Upper lobe of left lung (tissue), 6 donors: ENCODE measurements at regions not wholly inside any gene's neighbourhood (a gene's known extent, or its start where the extent isn't known, plus 50 kb on each side); places are given as distances from the start of the nearest gene placed in this dataset.

Experiments
- ATAC-seq, 2 donors: fragments of 200-7000 bp; cut with Tn5 transposase; one replicate each; pipeline ENCODE4 v1.9.1; 2022; ENCODE audit warnings: mild to moderate bottlenecking in 2 of 2, moderate library complexity in 2 of 2; ENCODE audit not compliant: low FRiP score in 2 of 2
- DNase-seq, 2 donors: peaks; one replicate each; pipeline ENCODE4 v3.0.0-alpha.2; 2019 to 2020
- H3K27ac ChIP-seq, 4 donors: fragments of 200-600 bp; sonication (generic); one replicate each; pipeline ENCODE4 v1.5.1; 2016 to 2019
- H3K27me3 ChIP-seq, 4 donors: fragments of 200-600 bp; sonication (generic); one replicate each; pipeline ENCODE4 v1.5.1; 2017 to 2019
- H3K36me3 ChIP-seq, 4 donors: fragments of 200-600 bp; sonication (generic); one replicate each; pipeline ENCODE4 v1.5.1; 2016 to 2019
- H3K4me1 ChIP-seq, 4 donors: fragments of 200-600 bp; sonication (generic); one replicate each; pipeline ENCODE4 v1.5.1; 2018 to 2019
- H3K4me3 ChIP-seq, 4 donors: fragments of 200-600 bp; sonication (generic); one replicate each; pipeline ENCODE4 v1.5.1; 2017 to 2019; ENCODE audit warnings: mild to moderate bottlenecking in 2 of 4, moderate library complexity in 1 of 4
- H3K9me3 ChIP-seq, 4 donors: fragments of 200-600 bp; sonication (generic); one replicate each; pipeline ENCODE4 v1.5.1; 2018 to 2019
- CTCF ChIP-seq, 6 experiments: fragments of 450-650 bp in 4 of 6; fragments of 200-600 bp in 2 of 6; sonication (generic) in 2 of 6; IDR thresholded peaks; one replicate each; pipeline ENCODE4 v1.5.1; 2016 to 2019; ENCODE audit warnings: antibody characterized with exemption in 6 of 6
- EP300 ChIP-seq, 4 donors: sonication (generic); formaldehyde crosslinking; IDR thresholded peaks; one replicate each; pipeline ENCODE4 v1.5.1; 2017; ENCODE audit warnings: antibody characterized with exemption in 4 of 4, control low read depth in 2 of 4
- POLR2A ChIP-seq, 4 donors: fragments of 450-650 bp; IDR thresholded peaks; one replicate each; pipeline ENCODE4 v1.5.1; 2016 to 2017; ENCODE audit warnings: antibody characterized with exemption in 4 of 4, mild to moderate bottlenecking in 2 of 4
- POLR2AphosphoS5 ChIP-seq, 2 donors: sonication (generic); formaldehyde crosslinking; IDR thresholded peaks; one replicate each; pipeline ENCODE4 v1.5.1; 2017; ENCODE audit warnings: antibody characterized with exemption in 2 of 2
- WGBS, 2 donors: methylation state at CpG; one replicate each; pipeline ENCODE4 v1.1.5; 2017 to 2018; 5-methylcytosine and 5-hydroxymethylcytosine counted together
- donor health status: DM: no; HTN: no; CAD: no; lungs with moderate emphysema.
- donor health status: DM: no; HTN: yes; CAD: no; lungs with severe emphysema.

DNA sequence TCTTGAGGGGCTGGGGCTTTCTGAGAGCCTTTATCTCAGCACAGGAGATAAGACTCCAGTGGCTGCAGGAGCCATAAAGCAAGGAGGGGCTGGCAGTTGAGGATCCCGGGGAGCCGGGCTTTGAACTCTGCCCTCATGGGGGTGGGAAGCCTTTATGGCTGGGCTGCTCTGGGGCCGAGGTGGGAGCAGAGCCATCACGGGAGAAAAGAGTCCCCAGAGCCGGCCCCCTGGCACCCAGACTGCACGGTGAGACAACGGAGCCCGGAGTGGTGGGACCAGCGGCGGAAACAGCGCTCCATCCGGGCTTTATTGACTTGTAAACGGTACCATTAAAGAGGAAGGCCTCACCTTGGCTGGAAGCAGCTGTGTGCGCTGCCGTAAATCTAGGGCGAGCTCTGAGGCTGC lies 162.6 kb downstream of the MYCN start:
- no peak for TF ChIP-seq EP300 (IDR thresholded peaks at IDR 0.05)
- TF ChIP-seq POLR2A (IDR thresholded peaks at IDR 0.05): no peak
- TF ChIP-seq POLR2AphosphoS5 (IDR thresholded peaks at IDR 0.05): no peak
- TF ChIP-seq CTCF (IDR thresholded peaks at IDR 0.05): no peak
- no peak for ATAC-seq
- Histone ChIP-seq H3K36me3 (no peaks in the 10 kb centered on the region), H3K27me3 (no peaks in the 10 kb centered on the region), H3K27ac (no peak overlapping the region), H3K4me3 (no peak overlapping the region), H3K9me3 (no peaks in the 10 kb centered on the region), H3K4me1 (no peaks in the 10 kb centered on the region)
- peak in 1 of 2 donors; percentile 66 for DNase-seq
- 66 to 71% methylated on average over 13 to 16 of the region's 16 CpGs for WGBS, 2 donors

GRCh38 chr2:16102358-16102975 lies 162.1 kb downstream of the MYCN start:
- Histone ChIP-seq H3K9me3 (no peaks in the 10 kb centered on the region), H3K27ac (no peak overlapping the region), H3K4me1 (no peaks in the 10 kb centered on the region), H3K4me3 (no peak overlapping the region), H3K36me3 (no peaks in the 10 kb centered on the region), H3K27me3 (no peaks in the 10 kb centered on the region)
- DNase-seq (no peak), ATAC-seq (peak in 1 of 2 donors; percentile 41)
- WGBS, 2 donors: 72 to 86% methylated on average over 8 to 13 of the region's 14 CpGs
- TF ChIP-seq POLR2A (IDR thresholded peaks at IDR 0.05) (no peak), CTCF (IDR thresholded peaks at IDR 0.05) (no peak), EP300 (IDR thresholded peaks at IDR 0.05) (no peak), POLR2AphosphoS5 (IDR thresholded peaks at IDR 0.05) (no peak)

GRCh38 chr2:16101196-16101595 lies 160.8 kb downstream of the MYCN start:
- 77 to 83% methylated on average over 3 of the region's 3 CpGs for WGBS, 2 donors
- no peak overlapping the region for H3K4me3 ChIP-seq
- H3K27me3 ChIP-seq: no peaks in the 10 kb centered on the region
- ATAC-seq (no peak), DNase-seq (no peak)
- TF ChIP-seq POLR2A (IDR thresholded peaks at IDR 0.05) (no peak), CTCF (IDR thresholded peaks at IDR 0.05) (no peak), POLR2AphosphoS5 (IDR thresholded peaks at IDR 0.05) (no peak), EP300 (IDR thresholded peaks at IDR 0.05) (no peak)
- no peaks in the 10 kb centered on the region for H3K9me3 ChIP-seq
- no peaks in the 10 kb centered on the region for H3K4me1 ChIP-seq
- H3K36me3 ChIP-seq: no peaks in the 10 kb centered on the region
- no peak overlapping the region for H3K27ac ChIP-seq

GRCh38 chr2:16100006-16100405 lies 159.7 kb downstream of the MYCN start:
- Histone ChIP-seq H3K4me3 (no peak overlapping the region), H3K27me3 (no peaks in the 10 kb centered on the region), H3K27ac (no peak overlapping the region), H3K9me3 (no peaks in the 10 kb centered on the region), H3K4me1 (no peaks in the 10 kb centered on the region), H3K36me3 (no peaks in the 10 kb centered on the region)
- ATAC-seq (no peak), DNase-seq (no peak)
- 89 to 95% methylated on average over 1 of the region's 1 CpG for WGBS, 2 donors
- TF ChIP-seq CTCF (IDR thresholded peaks at IDR 0.05) (no peak), POLR2A (IDR thresholded peaks at IDR 0.05) (no peak), POLR2AphosphoS5 (IDR thresholded peaks at IDR 0.05) (no peak), EP300 (IDR thresholded peaks at IDR 0.05) (no peak)

GRCh38 chr2:16099326-16099725 lies 159.0 kb downstream of the MYCN start:
- Histone ChIP-seq H3K4me3 (no peak overlapping the region), H3K27ac (no peak overlapping the region), H3K36me3 (no peaks in the 10 kb centered on the region), H3K27me3 (no peaks in the 10 kb centered on the region), H3K9me3 (no peaks in the 10 kb centered on the region), H3K4me1 (no peaks in the 10 kb centered on the region)
- DNase-seq (no peak), ATAC-seq (no peak)
- 97 to 100% methylated on average over 2 of the region's 2 CpGs for WGBS, 2 donors
- no peak for TF ChIP-seq POLR2AphosphoS5 (IDR thresholded peaks at IDR 0.05)
- TF ChIP-seq EP300 (IDR thresholded peaks at IDR 0.05): no peak
